GM21390 (cell line): ENCODE measurements at regions not wholly inside any gene's neighbourhood (a gene's known extent, or its start where the extent isn't known, plus 50 kb on each side); places are given as distances from the start of the nearest gene placed in this dataset.
"Not testable (repeated sequence)": the region's sequence is repeated elsewhere in the genome, so short reads cannot be mapped to it uniquely, and the experiment has no call there.

Source experiments
- ATAC-seq: cut with Tn5 transposase; IDR thresholded peaks from one replicate; pipeline ENCODE4 v1.9.1; 2021; ENCODE audit not compliant: unreplicated experiment

DNA sequence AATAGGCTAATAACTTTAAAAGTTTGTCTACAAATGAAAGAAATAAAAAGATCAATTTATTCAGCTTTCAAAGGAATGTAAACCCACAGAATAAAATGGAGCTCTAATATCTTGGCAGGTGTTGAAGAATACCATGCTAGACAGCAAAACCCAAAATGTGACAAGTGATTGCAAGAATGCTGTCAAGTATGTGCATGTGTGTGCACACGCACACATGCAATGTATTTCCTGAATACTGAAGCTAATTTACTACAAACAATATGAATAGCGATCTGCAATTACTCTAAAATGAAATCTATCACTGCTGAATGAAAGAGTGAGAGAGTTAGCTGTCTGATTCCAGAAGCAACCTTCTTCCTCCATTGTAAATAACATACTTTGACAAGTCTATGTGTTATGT lies 179.2 kb upstream of the HSF2 start:
- no peak for ATAC-seq

DNA sequence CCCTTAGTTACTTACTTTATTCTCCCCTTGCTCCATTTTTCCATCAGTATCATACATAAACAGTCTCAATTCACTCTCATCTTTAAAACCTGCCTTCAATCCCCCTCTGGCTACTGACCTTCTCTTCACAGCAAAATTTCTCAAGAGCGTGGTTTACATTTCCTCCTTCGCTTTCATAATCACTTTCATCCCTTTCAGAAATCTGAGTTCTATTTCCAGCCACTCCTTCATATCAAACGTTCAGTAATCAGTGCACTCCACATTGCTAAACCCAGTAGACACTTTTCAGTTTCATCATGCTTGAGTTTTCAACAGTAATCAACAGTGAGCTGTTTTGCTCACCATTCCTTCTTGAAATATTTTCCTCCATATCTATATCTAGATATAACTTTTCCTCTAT lies 176.7 kb upstream of the HSF2 start:
- ATAC-seq, result no peak

DNA sequence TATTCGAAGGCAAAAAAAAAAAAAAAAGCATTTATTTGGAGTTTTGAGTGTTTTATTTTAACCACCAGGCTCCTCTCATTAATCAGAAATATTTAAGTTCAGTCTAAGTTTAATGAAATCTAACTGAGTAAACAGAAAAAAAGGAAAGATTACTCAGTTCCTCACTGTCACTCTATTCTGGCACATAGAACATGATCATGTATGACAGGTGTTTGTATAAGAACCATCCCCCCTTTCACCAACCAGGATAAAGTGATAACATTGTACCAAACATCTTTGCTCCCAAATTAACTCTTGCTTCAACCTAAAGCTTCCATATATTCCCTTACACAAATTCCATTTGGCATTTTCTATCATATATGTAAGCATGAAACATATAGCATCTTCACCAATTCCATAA lies 176.2 kb upstream of the HSF2 start:
- ATAC-seq, result no peak

DNA sequence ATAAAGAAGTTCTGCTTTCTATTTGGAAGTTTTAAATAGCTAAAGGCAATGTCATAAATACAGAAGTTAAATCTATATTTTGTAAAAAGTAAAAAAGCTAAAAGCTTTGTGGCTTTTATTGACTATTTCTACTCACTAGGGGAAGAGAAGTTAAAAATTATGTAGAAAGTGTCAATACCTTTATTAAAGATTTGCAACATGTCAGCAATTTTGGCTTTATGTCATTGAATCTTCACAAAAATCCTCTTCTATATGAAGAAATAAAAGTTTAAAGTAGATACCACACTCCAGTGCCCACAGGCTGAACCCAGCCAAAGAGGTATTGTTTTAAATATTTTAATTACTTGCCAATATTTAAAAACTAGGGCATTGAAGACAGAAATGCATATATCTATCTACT lies 160.6 kb upstream of the HSF2 start:
- no peak for ATAC-seq

DNA sequence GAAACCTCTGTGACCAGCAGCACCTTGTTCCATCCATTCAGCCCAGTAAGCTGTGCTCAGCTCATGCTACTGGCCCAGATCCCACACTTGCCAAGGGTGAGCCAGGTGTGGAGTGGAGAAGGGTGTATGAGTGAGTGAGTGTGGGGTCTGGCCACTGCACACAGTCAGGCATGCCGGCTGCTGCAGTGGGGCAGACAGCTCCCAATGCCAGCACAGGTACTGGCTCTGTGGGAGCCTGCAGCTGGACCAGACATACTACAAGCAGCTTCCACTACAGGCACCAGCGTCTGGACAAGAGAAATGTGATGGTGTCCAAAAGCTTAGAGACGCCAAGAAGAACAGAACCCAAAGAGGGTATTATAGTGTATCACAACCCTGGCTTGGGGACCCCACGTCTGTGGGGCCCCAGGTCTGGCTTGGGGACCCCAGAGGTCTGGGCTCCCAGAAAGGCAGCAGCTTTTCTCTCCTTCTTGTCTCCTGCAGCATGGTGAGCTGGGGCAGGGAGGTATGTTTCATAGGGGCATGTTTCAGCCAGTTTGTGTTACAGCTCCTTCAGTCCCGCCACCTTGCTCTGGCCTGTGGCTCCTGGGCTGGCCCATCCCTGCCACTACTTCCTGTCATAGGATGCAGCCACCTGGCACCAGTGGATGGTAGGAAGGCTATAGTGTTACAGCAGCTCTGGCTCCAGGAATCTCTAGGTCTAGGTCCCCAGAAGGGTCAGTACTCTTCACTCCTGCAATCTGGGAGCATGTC lies 152.4 kb upstream of the HSF2 start:
- no peak for ATAC-seq

DNA sequence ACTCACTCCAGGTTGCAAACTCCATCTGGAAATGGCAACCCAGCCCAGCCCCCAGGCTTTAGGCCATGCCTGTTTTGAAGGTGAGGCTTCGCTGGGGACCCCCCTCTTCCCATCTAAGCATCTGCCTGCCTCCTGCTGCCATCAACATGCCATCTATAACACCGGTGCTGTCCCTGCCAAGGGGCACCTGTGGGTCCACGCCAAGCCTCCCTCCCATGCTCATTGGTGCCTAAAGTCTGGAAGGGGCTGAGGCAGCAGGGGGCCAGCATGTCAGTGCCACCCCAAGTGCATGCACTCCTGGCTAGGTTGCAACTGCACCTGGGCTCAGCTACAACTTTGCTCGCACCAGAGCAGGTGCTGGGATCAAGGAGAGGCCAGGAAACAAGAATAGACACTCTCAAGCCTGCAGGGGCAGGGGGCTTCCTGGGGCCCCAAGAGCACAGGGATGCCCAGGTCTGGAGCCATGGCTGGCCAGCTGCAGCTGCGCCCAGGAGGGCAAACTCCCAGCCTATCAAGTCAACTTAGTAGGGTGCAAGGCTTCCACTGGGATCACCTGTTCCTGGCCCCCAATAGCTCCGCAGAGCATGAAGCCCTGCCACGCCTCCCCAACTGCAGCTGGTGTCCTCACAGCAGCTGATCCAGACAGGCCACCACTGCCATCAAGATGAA lies 151.3 kb upstream of the HSF2 start:
- ATAC-seq, result no peak

DNA sequence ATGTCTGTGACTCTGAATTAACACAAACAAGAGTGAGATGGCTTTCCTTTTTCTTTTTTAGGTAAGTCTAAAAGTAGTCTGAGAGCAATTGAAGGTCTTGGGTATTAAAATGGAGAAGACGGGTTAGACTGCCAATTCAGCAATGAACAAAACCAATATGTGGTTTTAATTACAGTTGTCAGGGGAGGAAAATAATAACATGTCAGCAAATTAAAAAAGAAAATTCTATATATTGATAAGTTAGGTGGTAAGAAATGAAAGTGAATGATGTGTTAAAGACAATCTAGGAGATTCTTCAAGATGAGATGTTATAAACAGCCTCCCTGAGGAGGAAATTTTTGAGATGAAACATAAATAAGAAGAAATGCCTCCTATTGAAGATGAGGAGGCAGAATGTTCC lies 150.6 kb upstream of the HSF2 start:
- ATAC-seq, result no peak

DNA sequence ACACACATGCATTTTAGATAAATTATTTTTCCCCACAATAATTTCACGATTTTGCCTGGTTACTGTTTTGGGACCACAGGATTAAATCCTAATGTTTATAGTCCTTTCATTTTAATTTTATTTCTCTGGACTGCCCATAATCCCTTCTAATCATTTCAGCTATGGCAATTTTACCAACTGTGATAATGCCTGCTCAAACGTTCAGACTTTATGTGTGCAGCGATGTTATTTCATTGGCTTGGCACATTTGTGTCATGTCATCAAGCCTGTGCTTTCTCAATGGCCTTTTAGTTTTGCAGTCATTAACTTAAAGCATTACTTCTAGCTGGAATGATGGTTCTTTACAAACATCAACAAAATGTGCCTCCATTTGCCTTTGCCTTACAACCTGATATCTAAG lies 140.6 kb upstream of the HSF2 start:
- ATAC-seq, result no peak

DNA sequence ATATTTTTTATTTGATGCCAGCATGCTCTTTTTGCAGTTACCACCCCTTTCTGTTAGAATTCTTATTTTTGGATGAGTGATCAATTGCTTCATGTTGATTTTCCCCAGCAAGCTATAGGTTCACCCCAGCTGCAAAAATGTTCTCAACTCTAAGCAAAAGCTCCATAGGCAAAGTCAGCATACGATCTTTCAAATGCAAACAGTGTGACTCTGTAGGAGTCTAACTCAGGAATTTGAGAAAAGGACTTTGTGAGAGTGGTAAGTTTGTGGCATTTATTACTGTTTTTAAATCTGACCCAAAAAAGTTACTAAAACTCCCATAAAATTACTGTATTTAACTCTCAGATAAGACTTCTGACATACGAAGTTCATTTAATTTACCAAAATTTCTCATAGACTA lies 134.9 kb upstream of the HSF2 start:
- ATAC-seq, result no peak

DNA sequence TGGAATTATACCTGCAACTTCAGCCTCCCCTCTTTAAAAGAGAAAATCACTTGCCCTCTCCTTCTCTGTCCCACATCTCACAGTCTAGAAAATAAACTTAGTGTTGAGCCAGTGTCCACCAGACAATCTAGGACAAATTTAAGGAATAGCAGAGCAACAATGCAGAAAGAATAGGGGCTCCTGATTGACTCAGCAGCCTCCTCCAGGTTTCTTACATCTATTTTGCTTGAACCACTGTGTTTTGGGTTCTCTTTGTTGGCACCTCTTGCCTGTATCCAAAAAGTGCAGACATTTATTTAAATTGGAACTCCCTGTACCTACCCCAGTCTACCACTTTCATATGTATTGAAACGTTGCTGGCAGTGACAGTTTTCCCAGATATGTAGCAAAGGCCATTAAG lies 133.7 kb upstream of the HSF2 start:
- ATAC-seq, result no peak

DNA sequence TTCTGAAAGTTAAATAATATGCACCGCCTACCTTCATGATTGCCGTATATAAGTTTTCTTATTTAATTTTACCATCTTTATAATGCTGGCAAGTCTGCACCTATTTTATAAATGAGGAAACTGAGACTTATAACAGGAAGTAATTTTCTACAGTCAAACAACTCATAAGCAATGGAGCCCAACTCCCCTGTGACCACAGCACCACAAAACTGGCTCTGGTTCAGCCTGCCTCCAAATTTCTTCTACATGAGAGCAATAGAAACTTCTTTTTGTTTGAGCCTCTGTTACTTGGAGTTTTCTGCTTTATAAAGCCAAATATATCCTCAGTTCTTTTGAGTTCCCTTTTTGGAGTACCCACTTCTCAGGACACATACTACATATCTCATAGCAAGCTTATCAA lies 131.1 kb upstream of the HSF2 start:
- no peak for ATAC-seq

DNA sequence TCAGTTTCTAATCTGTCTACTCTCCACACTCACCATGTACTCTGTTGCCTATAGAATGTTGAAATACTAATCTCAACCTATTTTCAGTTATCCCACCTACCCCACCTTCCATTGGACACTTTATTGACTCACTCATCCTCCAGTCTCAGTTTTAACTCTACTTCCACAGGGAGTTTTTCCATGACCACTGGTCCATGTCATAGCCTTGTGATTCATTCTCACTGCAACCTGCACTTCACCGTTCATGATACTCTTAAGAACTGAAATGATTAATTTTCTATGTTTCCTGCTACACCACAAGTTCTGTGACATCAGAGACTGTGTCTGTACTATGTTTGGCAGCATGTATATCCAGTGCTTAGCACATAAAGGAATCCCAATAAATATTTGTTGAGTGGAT lies 122.8 kb upstream of the HSF2 start:
- no peak for ATAC-seq

DNA sequence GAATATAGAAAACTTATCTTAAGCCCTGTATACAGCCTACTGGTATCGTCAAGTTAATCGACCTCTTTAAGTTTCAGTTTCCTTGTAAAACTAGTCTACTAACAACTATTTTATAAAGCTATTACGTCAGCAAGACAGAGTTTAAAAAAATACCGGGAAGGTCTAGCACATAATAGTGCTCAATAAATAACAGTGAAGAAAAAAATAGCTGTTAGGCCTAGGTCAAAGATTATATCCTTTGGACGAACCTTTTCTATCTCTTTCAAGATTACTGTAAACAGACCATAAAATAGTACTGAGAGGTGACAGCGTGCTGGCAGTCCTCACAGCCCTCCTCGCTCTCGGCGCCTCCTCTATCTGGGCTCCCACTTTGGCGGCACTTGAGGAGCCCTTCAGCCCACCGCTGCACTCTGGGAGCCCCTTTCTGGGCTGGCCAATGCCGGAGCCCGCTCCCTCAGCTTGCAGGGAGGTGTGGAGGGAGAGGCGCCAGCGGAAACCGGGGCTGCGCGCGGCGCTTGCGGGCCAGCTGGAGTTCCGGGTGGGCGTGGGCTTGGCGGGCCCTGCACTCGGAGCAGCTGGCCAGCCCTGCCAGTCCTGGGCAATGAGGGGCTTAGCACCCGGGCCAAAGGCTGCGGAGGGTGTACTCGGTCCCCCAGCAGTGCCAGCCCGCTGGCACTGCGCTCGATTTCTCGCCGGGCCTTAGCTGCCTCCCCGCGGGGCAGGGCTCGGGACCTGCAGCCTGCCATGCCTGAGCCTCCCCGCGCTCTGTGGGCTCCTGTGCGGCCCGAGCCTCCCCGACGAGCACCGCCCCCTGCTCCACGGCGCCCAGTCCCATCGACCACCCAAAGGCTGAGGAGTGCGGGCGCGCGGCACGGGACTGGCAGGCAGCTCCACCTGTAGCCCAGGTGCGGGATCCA lies 119.1 kb upstream of the HSF2 start:
- ATAC-seq, result not testable (repeated sequence)

DNA sequence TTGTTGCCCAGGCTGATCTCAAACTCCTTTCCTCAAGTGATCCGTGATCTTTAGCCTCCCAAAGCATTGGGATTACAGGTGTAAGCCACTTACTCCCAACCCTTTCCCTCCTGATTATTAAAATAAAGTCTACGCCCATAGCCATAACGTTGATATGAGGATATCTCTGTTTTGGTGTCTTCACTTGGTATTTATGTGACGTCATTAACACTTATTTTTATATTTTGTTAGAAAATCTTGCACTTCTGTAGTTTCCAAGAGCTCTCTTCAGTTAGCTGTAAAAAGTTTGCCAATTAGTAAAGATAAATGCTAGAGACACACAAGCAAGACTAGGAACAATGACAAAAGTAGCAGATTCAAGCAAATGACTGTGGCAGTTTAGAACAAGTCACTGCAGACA lies 115.6 kb upstream of the HSF2 start:
- ATAC-seq, result no peak

DNA sequence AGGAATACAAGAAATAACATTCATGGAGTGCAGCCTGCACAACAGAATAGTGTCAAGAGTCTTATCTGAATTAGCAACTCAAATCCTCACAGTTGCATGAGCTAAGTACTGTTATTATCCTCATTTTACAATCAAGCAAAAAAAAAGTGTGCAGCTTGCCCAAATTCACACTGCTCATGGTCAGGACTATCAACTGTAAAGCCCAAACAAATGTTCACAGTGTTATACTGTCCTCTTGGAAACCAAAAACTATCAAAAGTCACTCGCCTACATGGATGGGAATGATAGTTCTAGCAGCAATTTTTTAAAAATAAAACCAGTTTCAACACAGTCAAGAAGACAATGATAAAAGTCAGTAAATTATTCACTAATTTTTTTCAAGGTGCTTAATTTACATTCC lies 114.6 kb upstream of the HSF2 start:
- no peak for ATAC-seq

DNA sequence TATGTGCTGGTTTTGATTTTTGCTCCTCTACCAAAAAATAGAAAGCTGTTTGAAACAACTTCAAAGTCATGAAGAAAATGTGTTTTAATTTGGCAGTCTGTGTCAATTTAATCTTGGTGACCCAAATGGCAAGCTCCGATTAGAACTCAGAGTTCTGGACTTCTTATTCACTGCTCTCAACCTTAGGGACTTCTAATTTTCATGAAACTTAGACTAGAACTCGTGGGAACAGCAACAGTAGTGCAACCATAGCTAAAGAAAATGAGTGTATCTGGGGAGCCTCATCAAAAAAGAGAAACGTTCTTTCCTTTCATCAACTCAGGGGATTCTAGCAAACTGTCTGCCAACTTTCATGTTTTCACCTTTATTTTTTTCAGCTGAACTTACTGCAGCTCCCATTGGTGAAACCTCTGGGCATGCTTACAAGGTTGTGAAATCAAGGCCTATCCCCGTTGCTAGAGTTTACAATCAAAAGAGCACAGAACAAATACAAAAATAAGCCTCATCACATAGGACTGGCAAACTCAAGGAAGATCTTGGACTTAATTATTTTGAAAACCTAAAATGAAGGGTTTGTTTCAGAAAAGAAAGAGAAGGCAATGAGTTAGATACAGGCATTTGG lies 114.0 kb upstream of the HSF2 start:
- no peak for ATAC-seq

DNA sequence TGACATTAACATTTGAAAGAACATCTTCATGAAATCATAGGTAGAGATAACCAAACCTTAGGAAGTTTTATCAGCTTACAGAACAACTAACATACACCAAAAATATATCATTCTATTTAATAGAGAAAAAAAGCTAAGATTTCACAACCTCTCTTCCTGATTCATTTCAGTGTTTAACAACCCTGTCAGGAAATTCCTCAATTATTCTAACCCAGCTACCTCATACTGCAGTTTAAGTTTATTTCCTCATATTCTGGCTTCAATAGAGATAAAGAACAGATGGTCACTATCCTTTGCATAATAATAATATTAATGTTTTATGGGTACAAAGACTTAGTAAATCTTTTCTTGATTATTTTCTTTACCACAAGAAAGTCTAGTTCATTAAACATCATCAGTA lies 112.9 kb upstream of the HSF2 start:
- no peak for ATAC-seq

DNA sequence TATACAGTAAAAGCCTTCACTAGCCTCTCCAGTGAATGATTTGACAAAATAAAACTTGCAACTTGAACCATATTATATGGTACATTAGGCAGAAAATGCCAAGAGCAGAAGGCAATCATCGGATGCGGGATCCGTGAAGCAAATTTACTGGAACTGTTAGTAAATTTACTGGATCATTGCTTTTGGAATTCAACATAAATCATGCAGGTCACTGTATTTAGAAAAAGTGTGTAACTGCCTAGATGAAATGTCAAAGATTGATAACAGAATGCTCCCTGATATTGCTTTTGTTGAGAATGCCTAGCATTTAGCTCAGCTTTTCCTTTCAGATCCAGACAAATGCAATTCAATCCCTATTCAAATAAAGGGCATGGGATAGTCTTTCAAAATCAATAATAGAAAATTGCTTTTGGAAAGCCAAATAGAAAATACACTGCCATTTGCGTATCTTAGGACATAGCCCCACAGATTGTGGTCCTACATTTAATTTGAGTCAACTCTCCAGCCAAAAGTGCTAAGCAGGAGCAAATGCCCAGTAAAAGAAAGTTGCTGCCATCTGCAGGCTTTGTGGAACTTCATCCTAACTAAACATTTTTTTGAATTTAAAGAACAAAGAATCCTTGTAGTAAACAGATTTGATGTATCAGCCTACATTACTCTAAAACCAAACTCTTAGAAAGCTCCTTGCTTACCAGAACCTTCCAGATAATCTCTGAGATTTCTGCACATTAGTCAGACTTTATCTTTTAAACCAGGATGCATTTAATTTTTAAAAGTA lies 109.5 kb upstream of the HSF2 start:
- ATAC-seq, result no peak

DNA sequence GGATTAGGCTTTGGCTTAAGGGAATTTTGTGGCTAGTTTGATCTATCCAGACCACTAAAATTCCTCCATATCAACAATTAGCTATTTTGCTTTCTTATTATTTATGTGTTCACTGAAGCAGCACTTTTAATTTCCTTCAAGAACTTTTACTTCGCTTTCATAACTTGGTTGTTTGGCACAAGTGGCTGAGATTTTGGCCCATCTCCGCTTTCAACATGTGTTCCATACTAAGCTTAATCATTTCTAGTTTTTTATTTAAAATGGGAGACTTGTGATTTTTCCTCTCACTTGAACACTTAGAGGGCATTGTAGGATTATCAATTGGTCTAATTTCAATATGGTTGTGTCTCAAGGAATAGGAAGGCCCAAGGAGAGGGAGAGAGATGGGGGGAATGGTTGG lies 102.4 kb upstream of the HSF2 start:
- no peak for ATAC-seq

DNA sequence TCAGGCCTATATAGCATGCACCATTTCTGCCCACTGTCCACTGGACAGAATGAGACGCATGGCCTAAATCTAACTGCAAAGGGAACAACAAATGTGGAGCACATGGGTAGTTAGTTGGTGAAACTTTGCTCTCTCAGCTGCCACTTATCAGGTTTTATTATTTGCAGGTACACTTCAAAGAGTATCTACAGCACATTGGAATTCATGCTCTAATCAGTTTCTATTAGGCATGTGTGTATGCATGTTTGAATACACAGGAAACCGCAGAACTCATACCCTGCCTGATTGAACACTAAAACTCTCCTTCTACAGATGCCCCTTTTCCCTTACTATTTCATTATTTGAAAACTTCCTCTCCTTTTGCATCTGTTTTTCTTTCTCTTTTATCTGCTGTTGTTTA lies 97.4 kb upstream of the HSF2 start:
- no peak for ATAC-seq

DNA sequence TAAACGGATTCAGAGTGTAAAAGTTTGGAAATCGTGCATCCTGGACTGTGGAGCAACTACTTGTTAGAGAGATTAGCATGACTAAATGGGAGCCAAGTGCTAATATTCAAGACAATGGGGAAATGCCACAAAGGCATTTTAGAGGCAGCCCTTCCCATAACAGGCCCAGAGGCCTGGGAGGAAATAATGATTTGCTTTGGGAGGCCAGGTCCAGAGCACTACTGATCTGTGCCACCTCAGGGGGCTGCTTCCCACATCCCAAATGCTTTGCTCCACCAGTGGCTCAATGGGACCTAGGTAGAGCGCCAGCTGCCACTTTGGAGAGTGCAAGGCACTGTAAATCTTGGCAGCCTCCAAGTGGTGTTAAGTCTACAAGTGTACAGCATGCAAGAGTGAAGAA lies 91.9 kb upstream of the HSF2 start:
- no peak for ATAC-seq
